Left ventricle myocardium inferior (tissue), 1 donor: ENCODE measurements at regions not wholly inside any gene's neighbourhood (a gene's known extent, or its start where the extent isn't known, plus 50 kb on each side); places are given as distances from the start of the nearest gene placed in this dataset.

Experiments
- DNase-seq: peaks from one replicate; pipeline ENCODE4 v3.0.0-alpha.2; 2020
- H3K27ac ChIP-seq: fragments of 200-600 bp; replicated peaks from 2 replicates; pipeline ENCODE4 v1.8.0; 2021
- H3K27me3 ChIP-seq: fragments of 200-600 bp; 2 replicates; pipeline ENCODE4 v1.8.0; 2021; ENCODE audit warnings: low read depth
- H3K36me3 ChIP-seq: fragments of 200-600 bp; 2 replicates; pipeline ENCODE4 v1.8.0; 2021
- H3K4me1 ChIP-seq: fragments of 200-600 bp; 2 replicates; pipeline ENCODE4 v1.8.0; 2021
- H3K4me3 ChIP-seq: fragments of 200-600 bp; 2 replicates; pipeline ENCODE4 v1.8.0; 2021; ENCODE audit warnings: mild to moderate bottlenecking, moderate library complexity
- H3K9me3 ChIP-seq: fragments of 200-600 bp; replicated peaks from 2 replicates; pipeline ENCODE4 v1.8.0; 2021
- CTCF ChIP-seq: fragments of 200-600 bp; IDR thresholded peaks from 2 replicates; pipeline ENCODE4 v1.8.0; 2021; ENCODE audit warnings: antibody characterized with exemption, mild to moderate bottlenecking, borderline replicate concordance
- intact Hi-C: fragments of 100-400 bp; cut with micrococcal nuclease; formaldehyde crosslinking; loops from one replicate; pipeline ENCODE4 v1.11.0; 2022
- donor health status: DM: no; HTN: yes; CAD: no; lungs with severe emphysema.

- Histone ChIP-seq H3K27ac (no peak overlapping the region), H3K36me3 (no peaks in the 10 kb centered on the region), H3K27me3 (peaks cover 14% of the 10 kb centered on the region), H3K4me3 (no peak overlapping the region), H3K4me1 (peaks cover 15% of the 10 kb centered on the region), H3K9me3 (no peaks in the 10 kb centered on the region)
- intact Hi-C loops: no loop called here
- no peak for TF ChIP-seq CTCF
- no peak for DNase-seq
Observed at GRCh38 chr2:239523954-239524330, 123.1 kb upstream of the HDAC4 start.

GRCh38 chr2:239523147-239523953, 122.5 kb upstream of the HDAC4 start:
- no peak for TF ChIP-seq CTCF
- intact Hi-C loops: no loop called here
- no peak overlapping the region for H3K4me3 ChIP-seq
- H3K36me3 ChIP-seq: no peaks in the 10 kb centered on the region
- peak; percentile 11 for DNase-seq
- peaks cover 20% of the 10 kb centered on the region for H3K4me1 ChIP-seq
- no peak overlapping the region for H3K27ac ChIP-seq
- H3K27me3 ChIP-seq: peaks cover 14% of the 10 kb centered on the region
- H3K9me3 ChIP-seq: no peaks in the 10 kb centered on the region

- H3K4me1 ChIP-seq: peaks cover 20% of the 10 kb centered on the region
- no peak for TF ChIP-seq CTCF
- H3K27ac ChIP-seq: no peak overlapping the region
- no peaks in the 10 kb centered on the region for H3K9me3 ChIP-seq
- no peaks in the 10 kb centered on the region for H3K36me3 ChIP-seq
- peaks cover 14% of the 10 kb centered on the region for H3K27me3 ChIP-seq
- peak; percentile 5 for DNase-seq
- intact Hi-C loops: no loop called here
- H3K4me3 ChIP-seq: no peak overlapping the region
Observed at GRCh38 chr2:239522740-239523119, 121.9 kb upstream of the HDAC4 start.

- intact Hi-C loops: no loop called here
- H3K27ac ChIP-seq: peak overlapping the region; percentile 63
- no peak for TF ChIP-seq CTCF
Observed at GRCh38 chr2:239522002-239522739, 121.4 kb upstream of the HDAC4 start.

GRCh38 chr2:239521518-239521815, 120.6 kb upstream of the HDAC4 start:
- H3K36me3 ChIP-seq: no peaks in the 10 kb centered on the region
- H3K27ac ChIP-seq: peak overlapping the region; percentile 63
- H3K4me3 ChIP-seq: no peak overlapping the region
- no peaks in the 10 kb centered on the region for H3K9me3 ChIP-seq
- no peak for TF ChIP-seq CTCF
- H3K4me1 ChIP-seq: peaks cover 20% of the 10 kb centered on the region
- intact Hi-C loops: no loop called here
- no peak for DNase-seq
- H3K27me3 ChIP-seq: peaks cover 12% of the 10 kb centered on the region

More at GRCh38 chr2:239522002-239522739, 121.4 kb upstream of the HDAC4 start:
- Histone ChIP-seq H3K4me1 (peaks cover 20% of the 10 kb centered on the region), H3K9me3 (no peaks in the 10 kb centered on the region), H3K36me3 (no peaks in the 10 kb centered on the region), H3K4me3 (no peak overlapping the region), H3K27me3 (peaks cover 14% of the 10 kb centered on the region)
- DNase-seq: peak; percentile 41
